Caco-2 (cell line): ENCODE measurements at regions not wholly inside any gene's neighbourhood (a gene's known extent, or its start where the extent isn't known, plus 50 kb on each side); places are given as distances from the start of the nearest gene placed in this dataset.

Source experiments
- BruUV-seq: library from RNA; stranded (reverse); fragments of 400-500 nt; replicated peaks from 2 replicates; lab custom pipeline; 2021; lab: Mats Ljungman, UMichigan
- CTCF ChIA-PET: fragments of 300-600 bp; sonication (Branson Sonifier 250); formaldehyde crosslinking; loops from one replicate; lab custom pipeline; 2022; ENCODE audit warnings: antibody characterized with exemption; lab: Charles Lee
- POLR2A ChIA-PET: fragments of 300-600 bp; sonication (Branson Sonifier 250); formaldehyde crosslinking; loops from one replicate; lab custom pipeline; 2022; ENCODE audit warnings: antibody characterized with exemption; lab: Charles Lee
- DNase-seq, 2 experiments: peaks; one replicate each; pipeline versions ENCODE4 v3.0.0 to v3.0.0-alpha.2; 2020 to 2022
- H3K27me3 ChIP-seq: replicated peaks from 2 replicates; pipeline ENCODE4 v1.6.0; 2011; ENCODE audit warnings: low read length; ENCODE audit not compliant: control insufficient read depth, insufficient read depth
- H3K36me3 ChIP-seq: 2 replicates; pipeline ENCODE4 v1.5.1; 2011; ENCODE audit warnings: low read length; ENCODE audit not compliant: control insufficient read depth, insufficient read depth
- H3K4me1 ChIP-seq: fragments of 250-450 bp; sonication (Bioruptor Pico); 2 replicates; pipeline ENCODE4 v1.5.1; 2020; ENCODE audit warnings: mild to moderate bottlenecking
- H3K4me3 ChIP-seq: 2 replicates; pipeline ENCODE4 v1.5.1; 2011; ENCODE audit warnings: low read depth, mild to moderate bottlenecking, control low read depth, low read length
- H3K9me3 ChIP-seq: fragments of 250-450 bp; sonication (Bioruptor Pico); 2 replicates; pipeline ENCODE4 v1.5.1; 2020; ENCODE audit warnings: mild to moderate bottlenecking, moderate library complexity
- H3K27ac Mint-ChIP-seq: one replicate; pipeline ENCODE4 v1.8.0; 2022; ENCODE audit warnings: mixed read lengths; ENCODE audit not compliant: unreplicated experiment
- H3K27me3 Mint-ChIP-seq: one replicate; pipeline ENCODE4 v1.8.0; 2022; ENCODE audit warnings: mixed read lengths; ENCODE audit not compliant: insufficient read depth, unreplicated experiment
- H3K36me3 Mint-ChIP-seq: one replicate; pipeline ENCODE4 v1.8.0; 2022; ENCODE audit warnings: mild to moderate bottlenecking, mixed read lengths; ENCODE audit not compliant: insufficient read depth, unreplicated experiment
- H3K4me1 Mint-ChIP-seq: one replicate; pipeline ENCODE4 v1.8.0; 2022; ENCODE audit warnings: low read depth, mixed read lengths; ENCODE audit not compliant: unreplicated experiment
- H3K4me3 Mint-ChIP-seq: one replicate; pipeline ENCODE4 v1.8.0; 2022; ENCODE audit warnings: mild to moderate bottlenecking, moderate library complexity, mixed read lengths; ENCODE audit not compliant: unreplicated experiment
- H3K9me3 Mint-ChIP-seq: one replicate; pipeline ENCODE4 v1.8.0; 2022; ENCODE audit warnings: mixed read lengths; ENCODE audit not compliant: unreplicated experiment
- CTCF ChIP-seq, 2 experiments: fragments of 200-600 bp in 1 of 2; IDR thresholded peaks; 1 replicate in 1 of 2; 2 replicates in 1 of 2; pipeline versions ENCODE4 v1.5.1 to v1.8.0; 2011 to 2022; ENCODE audit warnings: antibody characterized with exemption in 1 of 2, control low read depth in 1 of 2, inconsistent platforms in 1 of 2, low read depth in 1 of 2, low read length in 1 of 2, mild to moderate bottlenecking in 1 of 2, moderate library complexity in 1 of 2; ENCODE audit not compliant: insufficient read depth in 1 of 2, severe bottlenecking in 1 of 2, unreplicated experiment in 1 of 2
- intact Hi-C: fragments of 100-400 bp; cut with micrococcal nuclease; formaldehyde crosslinking; loops from one replicate; pipeline ENCODE4 v1.10.0; 2022; ENCODE audit not compliant: unreplicated experiment

GRCh38 chr3:130260918-130261317 lies 84.6 kb upstream of the COL6A5 start:
- H3K4me3 Mint-ChIP-seq, result no peak overlapping the region
- POLR2A ChIA-PET, result no interaction called here
- peaks cover 10% of the 10 kb centered on the region for H3K27me3 Mint-ChIP-seq
- CTCF ChIA-PET, result no interaction called here
- Histone ChIP-seq H3K27me3 (no peaks in the 10 kb centered on the region), H3K36me3 (no peaks in the 10 kb centered on the region), H3K4me3 (no peak overlapping the region), H3K4me1 (no peaks in the 10 kb centered on the region), H3K9me3 (no peaks in the 10 kb centered on the region)
- no peak for DNase-seq
- intact Hi-C loops, result no loop called here
- no peak overlapping the region for H3K27ac Mint-ChIP-seq
- H3K36me3 Mint-ChIP-seq, result no peaks in the 10 kb centered on the region
- BruUV-seq, result no TSS peak
- no peaks in the 10 kb centered on the region for H3K4me1 Mint-ChIP-seq
- H3K9me3 Mint-ChIP-seq, result no peaks in the 10 kb centered on the region
- TF ChIP-seq CTCF (IDR thresholded peaks at IDR 0.05; ENCODE audit: insufficient read depth in 1 of 2, low read depth in 1 of 2, low read length in 1 of 2, severe bottlenecking in 1 of 2, unreplicated experiment in 1 of 2), result no peak

- Mint-ChIP-seq H3K4me1 (no peaks in the 10 kb centered on the region), H3K36me3 (no peaks in the 10 kb centered on the region), H3K27ac (no peak overlapping the region), H3K9me3 (no peaks in the 10 kb centered on the region), H3K27me3 (peaks cover 12% of the 10 kb centered on the region), H3K4me3 (no peak overlapping the region)
- ChIA-PET CTCF (no interaction called here), POLR2A (no interaction called here)
- H3K27me3 ChIP-seq, result no peaks in the 10 kb centered on the region
- H3K9me3 ChIP-seq, result no peaks in the 10 kb centered on the region
- no TSS peak for BruUV-seq
- H3K4me3 ChIP-seq, result no peak overlapping the region
- H3K4me1 ChIP-seq, result no peaks in the 10 kb centered on the region
- no peak for TF ChIP-seq CTCF (IDR thresholded peaks at IDR 0.05; ENCODE audit: insufficient read depth in 1 of 2, low read depth in 1 of 2, low read length in 1 of 2, severe bottlenecking in 1 of 2, unreplicated experiment in 1 of 2)
- H3K36me3 ChIP-seq, result no peaks in the 10 kb centered on the region
- no peak for DNase-seq
- intact Hi-C loops, result no loop called here
Measured at GRCh38 chr3:130263708-130264107, 81.8 kb upstream of the COL6A5 start.

- Histone ChIP-seq H3K27me3 (no peaks in the 10 kb centered on the region), H3K36me3 (no peaks in the 10 kb centered on the region), H3K4me1 (no peaks in the 10 kb centered on the region), H3K9me3 (no peaks in the 10 kb centered on the region), H3K4me3 (no peak overlapping the region)
- no peaks in the 10 kb centered on the region for H3K4me1 Mint-ChIP-seq
- intact Hi-C loops, result no loop called here
- H3K36me3 Mint-ChIP-seq, result no peaks in the 10 kb centered on the region
- POLR2A ChIA-PET, result interaction anchor here (0.6 kb wide), 1 partner anchor 802 kb away, joined by 5 read pairs; no protein-coding TSS in a partner anchor
- no peak for TF ChIP-seq CTCF (IDR thresholded peaks at IDR 0.05; ENCODE audit: insufficient read depth in 1 of 2, low read depth in 1 of 2, low read length in 1 of 2, severe bottlenecking in 1 of 2, unreplicated experiment in 1 of 2)
- peaks cover 20% of the 10 kb centered on the region for H3K27me3 Mint-ChIP-seq
- no TSS peak for BruUV-seq
- no peaks in the 10 kb centered on the region for H3K9me3 Mint-ChIP-seq
- CTCF ChIA-PET, result no interaction called here
- DNase-seq, result no peak
- no peak overlapping the region for H3K4me3 Mint-ChIP-seq
- no peak overlapping the region for H3K27ac Mint-ChIP-seq
Measured at GRCh38 chr3:130266817-130267216, 78.7 kb upstream of the COL6A5 start.
